Karpas-422 (cell line): ENCODE measurements at regions not wholly inside any gene's neighbourhood (a gene's known extent, or its start where the extent isn't known, plus 50 kb on each side); places are given as distances from the start of the nearest gene placed in this dataset.

ENCODE experiments used
- DNase-seq: peaks from one replicate; pipeline ENCODE4 v3.0.0-alpha.2; 2015
- H2AFZ ChIP-seq: fragments of 200-600 bp; sonication (generic); 2 replicates; pipeline ENCODE4 v1.6.1; 2014; ENCODE audit warnings: antibody characterized with exemption, low read length, mixed read lengths
- H3K27ac ChIP-seq: fragments of 200-600 bp; sonication (generic); 2 replicates; pipeline ENCODE4 v1.5.1; 2014; ENCODE audit warnings: mild to moderate bottlenecking, low read length, moderate library complexity
- H3K27me3 ChIP-seq: fragments of 200-600 bp; sonication (generic); 2 replicates; pipeline ENCODE4 v1.6.1; 2014; ENCODE audit warnings: low read length, mixed read lengths
- H3K36me3 ChIP-seq: fragments of 200-600 bp; sonication (generic); 2 replicates; pipeline ENCODE4 v1.6.1; 2014; ENCODE audit warnings: low read length, mixed read lengths; ENCODE audit not compliant: insufficient read depth
- H3K4me1 ChIP-seq: fragments of 200-600 bp; sonication (generic); 2 replicates; pipeline ENCODE4 v1.6.1; 2014; ENCODE audit warnings: mild to moderate bottlenecking, low read length, mixed read lengths
- H3K4me2 ChIP-seq: fragments of 200-600 bp; sonication (generic); 2 replicates; pipeline ENCODE4 v1.6.1; 2014; ENCODE audit warnings: low read length, low read depth, mild to moderate bottlenecking; ENCODE audit not compliant: poor library complexity, severe bottlenecking
- H3K4me3 ChIP-seq: fragments of 200-600 bp; sonication (generic); 2 replicates; pipeline ENCODE4 v1.5.1; 2014; ENCODE audit warnings: mild to moderate bottlenecking, antibody characterized with exemption, low read length, mixed read lengths
- H3K79me2 ChIP-seq: fragments of 200-600 bp; sonication (generic); 2 replicates; pipeline ENCODE4 v1.6.1; 2014; ENCODE audit warnings: mild to moderate bottlenecking, low read length, mixed read lengths
- H3K9ac ChIP-seq: fragments of 200-600 bp; sonication (generic); 2 replicates; pipeline ENCODE4 v1.6.0; 2014; ENCODE audit warnings: low read length
- H3K9me2 ChIP-seq: fragments of 200-600 bp; sonication (generic), shearing (Covaris generic); replicated peaks from 2 replicates; pipeline ENCODE4 v1.6.0; 2014; ENCODE audit warnings: mild to moderate bottlenecking, low read length, moderate library complexity; ENCODE audit not compliant: insufficient read depth
- H3K9me3 ChIP-seq: fragments of 300-700, 200-600 bp; sonication (generic); 2 replicates; pipeline ENCODE4 v1.6.1; 2014; ENCODE audit warnings: low read length, mixed read lengths
- H4K20me1 ChIP-seq: fragments of 200-600 bp; sonication (generic); 2 replicates; pipeline ENCODE4 v1.6.1; 2014; ENCODE audit warnings: mild to moderate bottlenecking, antibody characterized with exemption, low read length, low read depth; ENCODE audit not compliant: insufficient read depth

DNA sequence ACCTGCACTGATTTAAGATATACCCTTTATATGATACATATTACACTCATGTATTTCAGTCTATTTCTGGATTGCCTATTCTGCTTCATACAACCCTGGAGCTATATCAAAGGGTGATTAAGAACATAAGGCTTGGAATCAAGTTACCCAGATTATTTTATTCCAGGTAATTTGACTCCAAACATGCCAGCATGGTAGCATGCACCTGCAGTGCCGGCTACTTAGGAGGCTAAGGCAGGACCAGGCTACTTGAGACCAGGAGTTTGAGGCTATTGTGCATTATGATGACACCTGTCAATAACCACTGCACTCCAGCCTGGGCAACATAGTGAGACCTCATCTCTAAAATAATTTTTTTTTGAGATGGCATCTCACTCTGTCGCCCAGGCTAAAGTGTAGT lies 50.4 kb upstream of the NEO1 start:
- Histone ChIP-seq H3K9ac (no peak overlapping the region), H3K9me3 (no peaks in the 10 kb centered on the region), H3K79me2 (no peaks in the 10 kb centered on the region), H4K20me1 (no peaks in the 10 kb centered on the region), H3K9me2 (no peaks in the 10 kb centered on the region), H3K27me3 (0 out of 2 replicates have a peak, but pooled peaks cover 3% of the 10 kb centered on the region), H2AFZ (no peak overlapping the region), H3K27ac (no peak overlapping the region), H3K4me1 (no peaks in the 10 kb centered on the region), H3K4me2 (no peak overlapping the region), H3K36me3 (no peaks in the 10 kb centered on the region), H3K4me3 (no peak overlapping the region)
- no peak for DNase-seq

GRCh38 chr15:73000293-73000692 lies 52.0 kb upstream of the NEO1 start:
- no peaks in the 10 kb centered on the region for H3K9me2 ChIP-seq
- H3K9me3 ChIP-seq, result no peaks in the 10 kb centered on the region
- no peak overlapping the region for H3K4me3 ChIP-seq
- H3K36me3 ChIP-seq, result no peaks in the 10 kb centered on the region
- no peak overlapping the region for H3K4me2 ChIP-seq
- H3K79me2 ChIP-seq, result no peaks in the 10 kb centered on the region
- H3K27me3 ChIP-seq, result 0 out of 2 replicates have a peak, but pooled peaks cover 3% of the 10 kb centered on the region
- no peak for DNase-seq
- H3K4me1 ChIP-seq, result no peaks in the 10 kb centered on the region
- no peak overlapping the region for H3K27ac ChIP-seq
- H4K20me1 ChIP-seq, result no peaks in the 10 kb centered on the region
- H3K9ac ChIP-seq, result no peak overlapping the region
- H2AFZ ChIP-seq, result no peak overlapping the region

GRCh38 chr15:72999586-72999985 lies 52.7 kb upstream of the NEO1 start:
- Histone ChIP-seq H3K9me2 (no peaks in the 10 kb centered on the region), H4K20me1 (no peaks in the 10 kb centered on the region), H3K4me2 (no peak overlapping the region), H3K9ac (no peak overlapping the region), H3K27ac (no peak overlapping the region), H3K27me3 (no peaks in the 10 kb centered on the region), H3K4me3 (no peak overlapping the region), H3K79me2 (no peaks in the 10 kb centered on the region), H3K9me3 (no peaks in the 10 kb centered on the region), H3K4me1 (no peaks in the 10 kb centered on the region), H3K36me3 (no peaks in the 10 kb centered on the region), H2AFZ (no peak overlapping the region)
- no peak for DNase-seq

DNA sequence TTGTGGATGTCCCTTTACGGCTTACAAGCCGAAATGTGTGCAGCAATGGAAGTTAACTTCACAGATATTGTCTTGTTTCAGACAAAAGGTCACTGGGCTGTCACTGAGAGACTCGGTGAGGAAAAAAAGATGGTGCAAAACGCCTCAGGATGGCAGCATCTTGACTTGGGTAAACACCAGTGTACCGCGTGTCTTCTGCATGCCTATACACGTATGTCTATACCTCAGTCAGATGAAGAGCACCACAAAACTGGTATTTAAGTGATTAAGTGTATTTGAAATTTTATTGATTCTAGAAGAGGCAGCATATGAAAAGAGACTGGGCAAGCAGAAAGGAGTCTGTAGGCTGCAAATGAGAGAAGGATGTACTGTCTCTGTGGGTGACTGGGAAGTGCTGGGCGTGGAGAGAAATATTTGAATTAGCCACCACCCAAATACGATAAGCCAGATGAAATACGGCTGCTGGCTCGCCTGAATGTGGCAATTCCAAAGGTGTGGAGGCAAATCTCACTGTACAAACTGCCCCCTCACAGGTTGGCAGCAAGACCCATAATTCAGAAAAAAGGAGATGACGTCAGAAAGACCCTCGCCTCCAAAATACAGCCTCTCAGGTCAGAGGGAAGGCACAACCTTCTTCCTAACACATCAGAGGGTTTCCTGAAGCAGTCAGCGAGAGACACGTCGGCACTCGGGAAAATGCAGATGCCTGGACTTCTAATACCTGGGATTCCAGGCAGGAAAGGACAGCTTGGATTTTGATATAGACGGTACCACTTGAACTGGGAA lies 53.4 kb upstream of the NEO1 start:
- Histone ChIP-seq H4K20me1 (no peaks in the 10 kb centered on the region), H3K9me2 (no peaks in the 10 kb centered on the region), H3K27me3 (no peaks in the 10 kb centered on the region), H3K4me1 (no peaks in the 10 kb centered on the region), H3K9me3 (no peaks in the 10 kb centered on the region), H3K9ac (no peak overlapping the region), H3K27ac (no peak overlapping the region), H3K79me2 (no peaks in the 10 kb centered on the region), H3K4me3 (no peak overlapping the region), H2AFZ (no peak overlapping the region), H3K36me3 (no peaks in the 10 kb centered on the region), H3K4me2 (no peak overlapping the region)
- DNase-seq, result no peak

DNA sequence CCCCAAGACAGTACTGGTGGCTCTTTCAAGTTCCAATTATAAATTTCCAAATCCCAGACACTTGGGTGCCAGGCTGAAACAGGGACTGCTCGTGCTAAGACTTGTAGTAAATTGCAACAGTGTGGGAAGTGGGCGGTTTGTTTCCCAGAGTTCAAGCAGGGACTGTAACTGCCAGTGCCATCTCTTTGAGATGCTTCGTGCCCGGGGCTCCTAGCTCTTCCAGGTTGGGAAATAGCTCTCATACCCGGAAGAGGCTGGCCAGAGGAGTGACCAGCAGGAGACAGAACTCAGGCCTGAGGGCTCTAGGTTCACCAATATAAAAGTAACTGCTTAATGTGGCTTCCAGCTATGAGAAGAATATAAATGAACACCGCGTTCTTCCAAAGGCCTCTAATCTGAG lies 54.0 kb upstream of the NEO1 start:
- Histone ChIP-seq H3K9me2 (no peaks in the 10 kb centered on the region), H3K4me2 (no peak overlapping the region)

DNA sequence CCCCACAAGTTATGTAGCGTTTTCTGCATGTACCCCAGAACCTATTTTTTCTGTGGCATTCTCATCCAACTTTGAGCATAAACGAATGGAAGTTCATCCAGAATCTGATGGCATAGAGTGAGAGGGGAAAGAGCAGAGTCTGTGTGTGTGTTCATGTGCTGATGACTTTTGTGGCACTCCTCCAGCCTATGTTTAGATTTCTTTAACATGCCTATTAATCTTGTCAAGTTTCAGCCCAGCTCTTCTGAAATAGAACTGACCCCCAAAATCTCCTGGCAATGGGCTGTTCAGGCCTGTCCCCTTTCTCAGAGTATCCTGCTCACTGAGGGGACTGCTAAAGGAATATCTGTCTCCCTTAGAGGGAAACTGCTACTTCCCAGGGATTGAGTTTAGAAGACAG lies 56.4 kb upstream of the NEO1 start:
- no peaks in the 10 kb centered on the region for H3K9me3 ChIP-seq
- no peak overlapping the region for H3K9ac ChIP-seq
- H3K27ac ChIP-seq, result no peak overlapping the region
- no peaks in the 10 kb centered on the region for H3K27me3 ChIP-seq
- H3K4me1 ChIP-seq, result no peaks in the 10 kb centered on the region
- H3K36me3 ChIP-seq, result no peaks in the 10 kb centered on the region
- no peak overlapping the region for H2AFZ ChIP-seq
- no peak overlapping the region for H3K4me3 ChIP-seq
- no peak overlapping the region for H3K4me2 ChIP-seq
- H3K79me2 ChIP-seq, result no peaks in the 10 kb centered on the region
- no peak for DNase-seq
- H4K20me1 ChIP-seq, result no peaks in the 10 kb centered on the region
- no peaks in the 10 kb centered on the region for H3K9me2 ChIP-seq

More for the DNA sequence above, 54.0 kb upstream of the NEO1 start:
- Histone ChIP-seq H3K36me3 (no peaks in the 10 kb centered on the region), H3K27ac (no peak overlapping the region), H2AFZ (no peak overlapping the region), H3K27me3 (no peaks in the 10 kb centered on the region), H3K4me1 (no peaks in the 10 kb centered on the region), H3K4me3 (no peak overlapping the region), H3K9ac (no peak overlapping the region), H3K9me3 (no peaks in the 10 kb centered on the region), H4K20me1 (no peaks in the 10 kb centered on the region), H3K79me2 (no peaks in the 10 kb centered on the region)
- DNase-seq, result no peak

DNA sequence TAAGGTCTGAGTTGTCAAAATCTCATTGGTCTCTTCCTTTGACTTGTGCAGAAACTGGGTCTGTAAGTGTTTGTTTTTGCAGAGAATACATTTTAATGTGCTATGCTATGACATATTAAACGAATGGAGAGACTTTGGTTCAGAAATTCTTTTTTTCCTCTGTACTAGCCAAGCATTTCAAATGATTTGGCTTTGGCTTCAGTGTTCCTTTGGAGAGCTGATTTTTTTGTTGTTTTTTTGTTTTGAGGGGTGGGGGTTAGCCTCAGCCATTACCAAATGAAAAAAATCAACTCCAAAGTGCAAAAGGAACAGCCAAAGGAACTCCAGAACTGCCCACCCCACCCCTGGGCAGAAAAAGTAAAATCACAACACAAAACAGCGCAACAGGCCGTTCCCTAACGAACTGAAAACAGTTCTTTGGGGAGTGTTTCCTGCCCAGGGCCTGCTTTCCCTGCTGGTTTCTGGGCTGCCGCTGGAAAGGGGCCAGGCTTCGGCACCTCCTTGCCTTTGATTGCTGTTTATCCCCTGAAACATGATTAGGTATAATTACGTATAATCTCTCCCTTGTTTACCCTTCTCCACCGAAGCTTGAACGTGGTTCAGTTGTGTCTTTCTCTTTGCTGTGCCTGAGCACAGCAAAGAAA lies 57.6 kb upstream of the NEO1 start:
- Histone ChIP-seq H2AFZ (no peak overlapping the region), H3K36me3 (no peaks in the 10 kb centered on the region), H3K4me3 (no peak overlapping the region), H3K27ac (no peak overlapping the region), H3K9ac (no peak overlapping the region), H3K79me2 (no peaks in the 10 kb centered on the region), H3K4me2 (no peak overlapping the region), H3K27me3 (no peaks in the 10 kb centered on the region), H4K20me1 (no peaks in the 10 kb centered on the region), H3K9me2 (no peaks in the 10 kb centered on the region), H3K4me1 (no peaks in the 10 kb centered on the region), H3K9me3 (no peaks in the 10 kb centered on the region)
- no peak for DNase-seq

DNA sequence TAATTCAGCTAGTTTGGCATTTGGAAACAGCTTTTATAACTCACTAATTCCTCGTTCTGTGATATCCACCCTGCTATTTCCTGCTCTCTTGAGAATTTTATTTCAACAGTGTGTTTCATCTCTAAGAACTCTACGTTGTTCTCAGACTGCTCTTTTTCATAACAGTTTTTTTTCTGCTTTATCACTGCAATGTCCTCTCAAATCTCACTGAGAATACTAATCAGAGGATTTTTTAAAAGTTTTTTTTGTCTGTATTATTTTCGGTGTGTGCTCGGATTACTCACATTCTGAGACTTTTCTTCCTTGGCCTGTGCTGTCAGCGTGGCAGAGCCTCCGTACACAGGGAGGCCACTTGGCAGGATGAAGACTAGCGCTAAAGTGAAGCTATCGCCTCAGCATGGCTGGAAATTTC lies 59.4 kb upstream of the NEO1 start:
- H3K4me3 ChIP-seq, result no peak overlapping the region
- no peaks in the 10 kb centered on the region for H3K79me2 ChIP-seq
- no peak for DNase-seq
- no peaks in the 10 kb centered on the region for H3K9me2 ChIP-seq
- H2AFZ ChIP-seq, result no peak overlapping the region
- H3K9me3 ChIP-seq, result no peaks in the 10 kb centered on the region
- H3K36me3 ChIP-seq, result no peaks in the 10 kb centered on the region
- H3K9ac ChIP-seq, result no peak overlapping the region
- no peak overlapping the region for H3K27ac ChIP-seq
- no peaks in the 10 kb centered on the region for H4K20me1 ChIP-seq
- H3K27me3 ChIP-seq, result no peaks in the 10 kb centered on the region
- H3K4me1 ChIP-seq, result no peaks in the 10 kb centered on the region
- no peak overlapping the region for H3K4me2 ChIP-seq
